ENCODE measurements at regions not wholly inside any gene's neighbourhood (a gene's known extent, or its start where the extent isn't known, plus 50 kb on each side); places are given as distances from the start of the nearest gene placed in this dataset.

DNA sequence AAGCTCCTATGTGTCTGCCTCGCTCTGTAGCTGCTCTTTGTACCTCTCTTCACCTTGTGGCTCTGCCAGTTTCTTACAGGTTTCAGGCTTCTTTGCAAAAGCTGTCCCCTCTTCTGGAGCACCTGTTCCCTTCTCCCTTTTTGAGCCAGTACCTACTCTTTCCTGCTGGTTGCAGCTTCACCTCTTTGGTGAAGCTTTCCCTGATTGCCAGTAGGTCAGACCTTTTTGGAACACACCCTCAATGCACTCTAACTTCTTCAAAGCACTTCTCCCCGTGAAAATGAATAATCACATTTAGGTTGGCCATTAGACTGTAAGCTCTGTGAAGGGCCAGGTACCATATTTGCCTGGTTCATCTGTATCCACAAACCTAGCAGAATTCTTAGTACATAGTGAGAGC lies 60.3 kb downstream of the BHLHE40 start:
- no peak for DNase-seq (ENCODE audit: low spot score)
- no peak overlapping the region for H2BK5ac ChIP-seq (ENCODE audit: low read length)
- H4K91ac ChIP-seq (ENCODE audit: low read depth, low read length, poor library complexity) = no peak overlapping the region
- H2AFZ ChIP-seq (ENCODE audit: low read length) = no peak overlapping the region
- H3K14ac ChIP-seq (ENCODE audit: low read length) = no peak overlapping the region
- H2BK120ac ChIP-seq (ENCODE audit: low read depth, low read length) = no peak overlapping the region
- H3K79me1 ChIP-seq (ENCODE audit: low read depth, low read length) = no peaks in the 10 kb centered on the region
- H2BK12ac ChIP-seq (ENCODE audit: low read length) = no peak overlapping the region
- no peak overlapping the region for H3K4me3 ChIP-seq (ENCODE audit: low read length in 2 of 2)
- H3K27ac ChIP-seq (replicated peaks; ENCODE audit: low read length) = no peak overlapping the region
- H4K8ac ChIP-seq (ENCODE audit: low read depth, low read length) = no peak overlapping the region
- H3K9me3 ChIP-seq (replicated peaks in 1 of 2; ENCODE audit: control insufficient read depth in 2 of 2, insufficient read depth in 1 of 2, low read depth in 1 of 2, low read length in 2 of 2) = no peaks in the 10 kb centered on the region
- no peak overlapping the region for H2AK5ac ChIP-seq (ENCODE audit: low read depth, low read length)
- no CpG with 5 or more reads among the region's 2 CpGs for WGBS, 2 donors (ENCODE audit: extremely low coverage in 2 of 2, insufficient read length in 2 of 2, insufficient replicate concordance in 1 of 2)
- no peak overlapping the region for H3K4me2 ChIP-seq (ENCODE audit: insufficient read depth, low read length, poor library complexity, severe bottlenecking)
- no peaks in the 10 kb centered on the region for H3K36me3 ChIP-seq (replicated peaks in 1 of 2; ENCODE audit: control insufficient read depth in 2 of 2, insufficient read depth in 2 of 2, low read length in 2 of 2)
- H3K4me1 ChIP-seq (ENCODE audit: control insufficient read depth in 2 of 2, insufficient read depth in 1 of 2, low read depth in 1 of 2, low read length in 2 of 2) = no peaks in the 10 kb centered on the region
- no peak overlapping the region for H3K23ac ChIP-seq (ENCODE audit: low read depth, low read length, poor library complexity)
- no peak overlapping the region for H3K18ac ChIP-seq (ENCODE audit: low read length)
- H3K4ac ChIP-seq (ENCODE audit: low read length) = no peak overlapping the region
- H3K27me3 ChIP-seq (ENCODE audit: control insufficient read depth in 3 of 3, insufficient read depth in 3 of 3, low read depth in 1 of 3, low read length in 3 of 3) = no peaks in the 10 kb centered on the region
- H3K9ac ChIP-seq (ENCODE audit: low read depth, low read length, poor library complexity) = no peak overlapping the region
- H2BK15ac ChIP-seq (ENCODE audit: low read length) = no peak overlapping the region

DNA sequence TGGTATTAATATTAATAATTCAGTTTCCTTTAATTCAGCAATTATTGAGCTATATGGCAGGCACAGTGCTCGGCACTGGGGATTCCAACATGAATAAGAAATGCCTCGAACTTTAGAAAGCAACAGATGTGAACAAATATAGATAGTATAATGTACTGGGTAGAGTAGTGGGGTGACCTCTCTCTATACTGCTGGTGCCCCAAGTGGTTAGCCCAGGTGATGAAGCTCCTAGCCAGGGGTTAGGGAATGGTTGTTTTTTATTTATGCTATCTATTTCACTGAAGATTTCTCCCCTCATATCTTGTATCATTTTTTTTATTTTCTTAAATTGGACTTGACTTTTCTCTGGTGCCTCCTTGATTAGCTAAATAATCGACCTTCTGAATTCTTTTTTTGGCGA lies 62.1 kb downstream of the BHLHE40 start:
- Histone ChIP-seq H3K4me2 (ENCODE audit: insufficient read depth, low read length, poor library complexity, severe bottlenecking) (no peak overlapping the region), H3K27ac (replicated peaks; ENCODE audit: low read length) (no peak overlapping the region), H3K27me3 (ENCODE audit: control insufficient read depth in 3 of 3, insufficient read depth in 3 of 3, low read depth in 1 of 3, low read length in 3 of 3) (no peaks in the 10 kb centered on the region)

DNA sequence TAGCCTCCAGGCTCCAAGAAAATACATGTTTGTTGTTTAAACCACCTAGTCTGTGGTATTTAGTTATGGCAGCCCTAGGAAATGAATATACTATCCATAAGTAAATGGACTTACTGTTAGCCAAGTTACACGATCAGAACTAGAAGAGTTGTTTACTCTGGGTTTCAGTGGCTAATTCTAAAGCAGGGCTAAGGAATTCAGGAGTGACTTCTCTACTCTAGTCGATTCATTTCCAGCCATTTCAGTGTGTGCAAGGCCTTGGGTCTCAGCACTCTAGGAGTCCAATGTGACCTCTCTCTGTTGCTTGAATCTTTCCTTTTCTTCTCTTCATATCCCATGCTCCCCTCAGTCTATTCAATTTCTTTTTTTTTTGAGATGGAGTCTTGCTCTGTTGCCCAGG lies 66.7 kb downstream of the BHLHE40 start:
- H2AFZ ChIP-seq (ENCODE audit: low read length) = no peak overlapping the region
- no peak overlapping the region for H3K23ac ChIP-seq (ENCODE audit: low read depth, low read length, poor library complexity)
- no peak overlapping the region for H3K27ac ChIP-seq (replicated peaks; ENCODE audit: low read length)
- no CpG with 5 or more reads among the region's 2 CpGs for WGBS, 2 donors (ENCODE audit: extremely low coverage in 2 of 2, insufficient read length in 2 of 2, insufficient replicate concordance in 1 of 2)
- H4K8ac ChIP-seq (ENCODE audit: low read depth, low read length) = no peak overlapping the region
- no peaks in the 10 kb centered on the region for H3K36me3 ChIP-seq (replicated peaks in 1 of 2; ENCODE audit: control insufficient read depth in 2 of 2, insufficient read depth in 2 of 2, low read length in 2 of 2)
- no peak overlapping the region for H2BK12ac ChIP-seq (ENCODE audit: low read length)
- no peaks in the 10 kb centered on the region for H3K79me1 ChIP-seq (ENCODE audit: low read depth, low read length)
- H2BK120ac ChIP-seq (ENCODE audit: low read depth, low read length) = no peak overlapping the region
- H3K9me3 ChIP-seq (replicated peaks in 1 of 2; ENCODE audit: control insufficient read depth in 2 of 2, insufficient read depth in 1 of 2, low read depth in 1 of 2, low read length in 2 of 2) = no peaks in the 10 kb centered on the region
- no peak overlapping the region for H4K91ac ChIP-seq (ENCODE audit: low read depth, low read length, poor library complexity)
- no peaks in the 10 kb centered on the region for H3K27me3 ChIP-seq (ENCODE audit: control insufficient read depth in 3 of 3, insufficient read depth in 3 of 3, low read depth in 1 of 3, low read length in 3 of 3)
- no peak overlapping the region for H3K4me3 ChIP-seq (ENCODE audit: low read length in 2 of 2)
- H3K4ac ChIP-seq (ENCODE audit: low read length) = no peak overlapping the region
- no peaks in the 10 kb centered on the region for H3K4me1 ChIP-seq (ENCODE audit: control insufficient read depth in 2 of 2, insufficient read depth in 1 of 2, low read depth in 1 of 2, low read length in 2 of 2)
- H3K9ac ChIP-seq (ENCODE audit: low read depth, low read length, poor library complexity) = no peak overlapping the region
- H3K18ac ChIP-seq (ENCODE audit: low read length) = no peak overlapping the region
- no peak for DNase-seq (ENCODE audit: low spot score)
- H3K14ac ChIP-seq (ENCODE audit: low read length) = no peak overlapping the region
- no peak overlapping the region for H2BK15ac ChIP-seq (ENCODE audit: low read length)
- H2AK5ac ChIP-seq (ENCODE audit: low read depth, low read length) = no peak overlapping the region
- no peak overlapping the region for H3K4me2 ChIP-seq (ENCODE audit: insufficient read depth, low read length, poor library complexity, severe bottlenecking)
- H2BK5ac ChIP-seq (ENCODE audit: low read length) = no peak overlapping the region

More for the DNA sequence above, 62.1 kb downstream of the BHLHE40 start:
- H3K23ac ChIP-seq (ENCODE audit: low read depth, low read length, poor library complexity) = no peak overlapping the region
- H2AFZ ChIP-seq (ENCODE audit: low read length) = no peak overlapping the region
- H3K9me3 ChIP-seq (replicated peaks in 1 of 2; ENCODE audit: control insufficient read depth in 2 of 2, insufficient read depth in 1 of 2, low read depth in 1 of 2, low read length in 2 of 2) = no peaks in the 10 kb centered on the region
- H3K4me3 ChIP-seq (ENCODE audit: low read length in 2 of 2) = no peak overlapping the region
- H3K9ac ChIP-seq (ENCODE audit: low read depth, low read length, poor library complexity) = no peak overlapping the region
- no peak overlapping the region for H2BK12ac ChIP-seq (ENCODE audit: low read length)
- no peak overlapping the region for H3K18ac ChIP-seq (ENCODE audit: low read length)
- no peak for DNase-seq (ENCODE audit: low spot score)
- H3K36me3 ChIP-seq (replicated peaks in 1 of 2; ENCODE audit: control insufficient read depth in 2 of 2, insufficient read depth in 2 of 2, low read length in 2 of 2) = no peaks in the 10 kb centered on the region
- H4K8ac ChIP-seq (ENCODE audit: low read depth, low read length) = no peak overlapping the region
- no peak overlapping the region for H3K4ac ChIP-seq (ENCODE audit: low read length)
- no peak overlapping the region for H3K14ac ChIP-seq (ENCODE audit: low read length)
- no peak overlapping the region for H4K91ac ChIP-seq (ENCODE audit: low read depth, low read length, poor library complexity)
- H3K79me1 ChIP-seq (ENCODE audit: low read depth, low read length) = no peaks in the 10 kb centered on the region
- H2AK5ac ChIP-seq (ENCODE audit: low read depth, low read length) = no peak overlapping the region
- no peak overlapping the region for H2BK120ac ChIP-seq (ENCODE audit: low read depth, low read length)
- WGBS, 2 donors (ENCODE audit: extremely low coverage in 2 of 2, insufficient read length in 2 of 2, insufficient replicate concordance in 1 of 2) = no CpG with 5 or more reads among the region's 4 CpGs
- no peaks in the 10 kb centered on the region for H3K4me1 ChIP-seq (ENCODE audit: control insufficient read depth in 2 of 2, insufficient read depth in 1 of 2, low read depth in 1 of 2, low read length in 2 of 2)
- H2BK5ac ChIP-seq (ENCODE audit: low read length) = no peak overlapping the region
- no peak overlapping the region for H2BK15ac ChIP-seq (ENCODE audit: low read length)

DNA sequence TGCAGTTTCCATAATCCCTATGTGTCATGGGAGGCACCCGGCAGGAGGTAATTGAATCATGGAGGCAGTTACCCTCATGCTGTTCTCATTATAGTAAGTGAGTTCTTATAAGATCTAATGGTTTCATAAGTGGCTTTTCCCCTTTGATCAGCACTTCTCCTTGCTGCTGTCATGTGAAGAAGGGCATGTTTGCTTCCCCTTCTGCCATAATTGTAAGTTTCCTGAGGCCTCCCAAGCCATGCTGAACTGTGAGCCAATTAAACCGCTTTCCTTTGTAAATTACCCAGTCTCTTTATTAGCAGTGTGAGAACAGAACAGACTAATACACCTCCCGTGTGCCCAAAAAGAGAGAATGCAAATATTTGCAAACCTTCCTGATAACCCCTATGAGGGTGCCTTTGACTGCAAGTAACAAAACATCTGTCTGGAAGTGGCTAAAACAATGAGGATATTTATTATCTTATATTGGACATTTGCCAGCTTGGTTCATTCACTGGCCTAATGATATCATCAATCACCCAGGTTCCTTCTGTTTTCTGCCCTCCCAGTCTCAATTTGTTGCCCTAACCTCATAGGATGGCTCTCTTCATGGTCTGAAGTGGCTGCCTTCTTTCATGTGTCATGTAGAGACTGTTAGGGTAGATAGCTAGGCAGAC lies 68.7 kb downstream of the BHLHE40 start:
- Histone ChIP-seq H4K8ac (ENCODE audit: low read depth, low read length) (no peak overlapping the region), H3K9me3 (replicated peaks in 1 of 2; ENCODE audit: control insufficient read depth in 2 of 2, insufficient read depth in 1 of 2, low read depth in 1 of 2, low read length in 2 of 2) (no peaks in the 10 kb centered on the region), H2BK15ac (ENCODE audit: low read length) (no peak overlapping the region), H3K27ac (replicated peaks; ENCODE audit: low read length) (no peak overlapping the region), H3K79me1 (ENCODE audit: low read depth, low read length) (no peaks in the 10 kb centered on the region), H3K4me1 (ENCODE audit: control insufficient read depth in 2 of 2, insufficient read depth in 1 of 2, low read depth in 1 of 2, low read length in 2 of 2) (no peaks in the 10 kb centered on the region), H3K23ac (ENCODE audit: low read depth, low read length, poor library complexity) (no peak overlapping the region), H2AK5ac (ENCODE audit: low read depth, low read length) (no peak overlapping the region), H3K4me2 (ENCODE audit: insufficient read depth, low read length, poor library complexity, severe bottlenecking) (no peak overlapping the region), H3K18ac (ENCODE audit: low read length) (no peak overlapping the region), H3K4me3 (ENCODE audit: low read length in 2 of 2) (no peak overlapping the region), H3K4ac (ENCODE audit: low read length) (no peak overlapping the region), H2AFZ (ENCODE audit: low read length) (no peak overlapping the region), H3K27me3 (ENCODE audit: control insufficient read depth in 3 of 3, insufficient read depth in 3 of 3, low read depth in 1 of 3, low read length in 3 of 3) (no peaks in the 10 kb centered on the region), H3K36me3 (replicated peaks in 1 of 2; ENCODE audit: control insufficient read depth in 2 of 2, insufficient read depth in 2 of 2, low read length in 2 of 2) (no peaks in the 10 kb centered on the region), H3K9ac (ENCODE audit: low read depth, low read length, poor library complexity) (no peak overlapping the region), H2BK120ac (ENCODE audit: low read depth, low read length) (no peak overlapping the region), H4K91ac (ENCODE audit: low read depth, low read length, poor library complexity) (no peak overlapping the region), H2BK12ac (ENCODE audit: low read length) (no peak overlapping the region), H2BK5ac (ENCODE audit: low read length) (no peak overlapping the region), H3K14ac (ENCODE audit: low read length) (no peak overlapping the region)
- DNase-seq (ENCODE audit: low spot score) = no peak
- WGBS, 2 donors (ENCODE audit: extremely low coverage in 2 of 2, insufficient read length in 2 of 2, insufficient replicate concordance in 1 of 2) = no CpG with 5 or more reads among the region's 3 CpGs

All from neuronal stem cell (in vitro differentiated cells).